ENCODE measurements at regions not wholly inside any gene's neighbourhood (a gene's known extent, or its start where the extent isn't known, plus 50 kb on each side); places are given as distances from the start of the nearest gene placed in this dataset.

GRCh38 chr11:127598476-127598875, 597.9 kb upstream of the KIRREL3 start:
- no peak for DNase-seq (ENCODE audit: low spot score)

- no peak for DNase-seq (ENCODE audit: low spot score)
Observed at GRCh38 chr11:127596433-127596832, 595.9 kb upstream of the KIRREL3 start.

DNA sequence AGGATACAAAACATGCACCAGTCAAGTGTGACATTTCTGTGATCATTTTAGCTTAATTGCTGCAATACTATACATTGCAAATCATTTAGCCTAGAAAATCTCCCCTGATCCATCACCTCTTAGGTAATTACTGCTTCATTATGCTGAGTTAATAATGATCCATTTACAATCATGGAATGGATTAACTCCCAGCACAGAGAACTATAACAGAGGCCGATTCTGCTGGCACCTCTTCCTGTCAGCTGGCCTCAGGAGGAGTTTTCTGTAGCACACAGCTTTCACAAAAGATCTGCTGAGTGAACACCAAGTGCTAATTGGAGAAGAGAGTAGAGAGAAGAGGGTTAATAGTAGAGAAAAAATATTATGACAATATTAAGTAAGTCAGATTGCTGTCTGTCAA, 591.8 kb upstream of the KIRREL3 start:
- DNase-seq (ENCODE audit: low spot score): no peak

DNA sequence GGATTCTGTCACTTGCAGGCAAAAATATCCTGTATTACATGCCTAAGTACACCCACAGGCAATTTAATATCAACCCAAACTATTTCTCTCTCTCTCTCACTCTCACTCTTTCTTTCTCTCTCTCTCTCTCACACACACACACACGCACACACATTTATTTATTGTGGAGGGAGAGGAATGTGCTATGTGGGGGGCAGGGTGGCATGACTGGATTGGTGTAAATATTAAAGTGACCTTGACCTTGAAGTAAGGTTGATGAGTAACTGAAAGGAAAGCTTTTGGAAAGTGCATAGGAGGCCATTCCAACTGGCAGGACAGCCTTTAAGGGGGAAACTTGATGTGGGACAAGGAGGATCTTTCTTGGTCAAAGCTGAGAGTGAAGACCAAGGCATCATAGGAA, 589.7 kb upstream of the KIRREL3 start:
- DNase-seq (ENCODE audit: low spot score): no peak

DNA sequence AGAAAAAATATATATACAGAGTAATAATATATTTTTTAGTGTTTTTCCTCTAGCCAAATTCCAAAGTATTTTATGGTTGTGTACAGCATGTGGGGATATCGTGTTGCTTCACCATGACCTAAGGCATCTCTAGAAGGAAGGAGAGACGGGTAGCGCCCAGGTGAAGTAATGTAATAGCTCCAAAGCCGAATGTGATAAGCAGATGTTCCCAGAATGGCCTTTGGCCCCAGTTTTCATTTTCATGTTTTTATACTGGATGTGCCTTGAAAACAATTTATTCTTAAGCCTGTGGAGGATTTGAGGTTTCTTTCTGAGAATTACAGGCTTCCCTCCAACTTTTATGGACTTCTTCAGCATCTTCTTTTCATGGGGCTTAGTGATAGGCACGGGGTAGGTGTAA, 587.9 kb upstream of the KIRREL3 start:
- DNase-seq (ENCODE audit: low spot score): no peak

DNA sequence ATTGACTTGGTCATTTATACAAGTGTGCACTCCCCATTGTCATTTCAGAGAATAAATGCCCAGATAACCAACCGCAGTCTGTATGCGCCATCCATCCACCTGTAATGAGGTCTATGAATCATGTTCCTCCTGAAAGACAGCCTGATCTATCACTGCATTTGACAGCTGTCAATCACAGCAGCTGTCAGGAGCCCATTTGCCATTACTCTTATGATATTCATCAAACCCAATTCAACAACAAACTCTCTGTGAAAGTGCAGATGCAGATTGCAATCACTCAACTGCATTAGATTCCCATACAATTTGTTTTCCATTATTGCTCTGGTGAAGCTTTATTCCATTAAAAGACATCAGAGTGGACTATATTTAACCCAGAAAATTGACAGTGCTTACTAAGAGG, 586.9 kb upstream of the KIRREL3 start:
- no peak for DNase-seq (ENCODE audit: low spot score)

GRCh38 chr11:127576210-127576609, 575.6 kb upstream of the KIRREL3 start:
- DNase-seq (ENCODE audit: low spot score): no peak

DNA sequence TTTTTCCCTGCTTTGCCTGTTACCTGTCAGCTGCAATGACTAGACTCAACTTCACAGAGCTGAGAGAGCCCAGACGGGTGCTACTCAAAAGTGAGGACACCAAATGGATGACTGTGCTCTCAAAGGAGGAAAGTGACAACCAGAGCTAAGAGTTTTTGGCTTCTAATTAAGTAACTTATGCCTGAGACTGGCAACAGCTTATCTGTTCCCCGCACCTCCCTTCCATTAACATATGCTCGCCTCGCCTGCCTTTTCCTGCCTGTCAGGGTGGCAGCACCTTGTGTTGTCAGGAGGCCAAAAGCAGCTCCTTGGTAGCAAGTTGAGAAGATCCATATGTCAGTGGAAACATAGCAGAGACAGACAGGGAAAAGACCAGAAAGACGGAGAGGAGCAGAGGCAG, 573.9 kb upstream of the KIRREL3 start:
- DNase-seq (ENCODE audit: low spot score): no peak

DNA sequence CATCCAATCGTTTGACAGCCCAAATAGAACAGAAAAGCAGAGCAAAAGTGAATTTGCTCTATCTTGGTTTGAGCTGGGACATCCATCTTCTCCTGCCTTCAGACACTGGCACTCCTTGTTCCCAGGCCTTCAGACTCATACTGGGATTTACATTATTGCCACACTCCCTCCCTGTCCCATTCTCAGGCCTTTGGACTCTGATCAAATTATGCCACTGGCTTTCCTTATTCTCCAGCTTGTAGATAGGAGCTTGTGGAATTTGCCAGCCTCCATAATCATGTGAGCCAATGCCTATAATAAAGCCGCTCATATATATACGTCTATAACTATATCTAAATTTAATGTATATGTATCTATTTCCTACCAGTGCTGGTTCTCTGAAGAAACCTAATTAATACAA, 568.3 kb upstream of the KIRREL3 start:
- DNase-seq (ENCODE audit: low spot score): no peak

DNA sequence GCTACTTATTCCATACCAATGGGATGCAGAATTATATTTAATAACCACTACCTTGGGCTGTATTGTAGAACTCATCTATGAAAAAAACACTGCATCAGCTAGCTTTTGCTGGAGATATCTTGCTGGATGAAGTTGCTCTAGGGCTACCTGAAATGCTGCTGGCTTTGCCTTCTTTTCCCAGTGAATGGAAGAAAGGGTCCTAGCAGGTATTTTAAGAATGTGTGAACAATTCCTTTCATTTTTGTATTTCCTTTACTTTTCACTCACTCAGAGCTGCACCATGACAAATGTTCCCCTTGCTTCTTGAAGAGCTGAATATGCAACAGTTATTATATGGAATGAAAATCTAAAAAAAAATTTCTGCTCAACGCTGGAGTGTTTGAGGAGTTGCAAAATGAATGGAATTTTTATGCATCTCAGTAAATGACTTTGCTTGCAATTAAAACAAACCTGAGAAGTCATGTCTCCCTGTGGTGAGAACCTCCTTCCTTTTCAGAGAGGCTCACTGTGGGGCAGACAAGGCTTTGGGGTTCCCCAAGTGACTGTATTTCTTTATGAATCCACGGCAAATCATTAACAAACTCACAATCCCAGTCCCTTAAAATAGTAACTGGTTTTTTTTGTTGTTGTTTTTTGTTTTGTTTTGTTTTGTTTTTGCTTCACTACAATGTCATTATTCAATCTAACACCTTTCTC, 566.8 kb upstream of the KIRREL3 start:
- DNase-seq (ENCODE audit: low spot score): no peak

DNA sequence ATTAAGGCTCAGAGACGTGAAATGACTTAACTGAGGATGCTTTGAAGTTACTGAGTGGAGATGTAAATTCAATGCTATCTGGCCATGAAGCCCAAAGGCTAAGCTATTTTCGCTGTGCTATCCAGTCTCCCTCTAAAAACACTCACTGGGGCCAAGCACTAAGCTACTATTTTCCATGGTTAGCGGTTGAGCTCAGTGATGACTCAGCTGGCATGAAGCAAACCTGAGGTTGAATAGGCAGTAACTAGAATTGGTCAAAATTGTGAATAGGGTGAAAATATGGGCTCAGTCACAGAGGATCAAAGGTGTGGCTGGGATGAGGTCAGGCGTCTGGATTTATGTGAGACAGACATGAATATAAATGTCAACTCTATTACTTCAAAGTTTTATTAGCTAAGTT, 564.2 kb upstream of the KIRREL3 start:
- no peak for DNase-seq (ENCODE audit: low spot score)

- no peak for DNase-seq (ENCODE audit: low spot score)
Observed at GRCh38 chr11:127559978-127560377, 559.4 kb upstream of the KIRREL3 start.

DNA sequence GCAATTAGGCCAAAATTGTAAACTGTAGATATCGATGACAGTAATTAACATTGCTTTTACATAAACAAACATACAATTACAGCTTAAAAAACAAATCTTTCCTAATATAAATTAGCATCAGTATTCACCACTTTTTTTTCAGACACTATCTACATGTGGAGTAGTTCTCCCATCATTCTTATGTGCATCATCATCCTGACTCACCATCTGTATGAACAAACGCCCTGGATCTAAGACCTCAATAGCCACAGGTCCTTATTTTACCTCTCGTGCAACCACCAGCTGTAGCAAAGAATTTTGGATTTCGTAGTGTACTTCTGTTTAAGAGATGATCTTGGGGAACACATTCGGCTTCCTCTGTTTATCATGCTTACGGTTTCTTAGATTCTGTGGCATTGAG, 551.9 kb upstream of the KIRREL3 start:
- no peak for DNase-seq (ENCODE audit: low spot score)

GRCh38 chr11:127531167-127531566, 530.6 kb upstream of the KIRREL3 start:
- no peak for DNase-seq (ENCODE audit: low spot score)

DNA sequence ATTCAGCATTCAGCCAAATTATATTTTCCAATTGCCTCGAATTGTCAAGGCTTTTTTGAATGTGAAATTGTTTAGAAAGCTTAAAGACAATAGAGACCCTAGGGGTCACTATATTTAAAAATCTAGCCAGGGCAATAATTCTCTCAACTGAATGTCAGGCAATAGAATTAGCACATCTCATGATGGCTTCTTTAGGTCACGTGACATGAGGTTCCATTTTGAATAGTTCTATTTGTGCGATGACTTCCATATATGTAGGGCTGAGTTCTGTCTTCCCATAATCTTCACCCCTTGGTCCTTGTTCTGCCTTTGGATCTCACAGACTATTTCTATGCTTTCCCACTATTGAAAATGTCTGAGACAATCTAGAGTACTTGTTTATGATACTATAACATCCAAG, 527.7 kb upstream of the KIRREL3 start:
- no peak for DNase-seq (ENCODE audit: low spot score)

- DNase-seq (ENCODE audit: low spot score): no peak
Observed at GRCh38 chr11:127524618-127525017, 524.0 kb upstream of the KIRREL3 start.

- DNase-seq (ENCODE audit: low spot score): no peak
Observed at GRCh38 chr11:127521413-127521812, 520.8 kb upstream of the KIRREL3 start.

DNA sequence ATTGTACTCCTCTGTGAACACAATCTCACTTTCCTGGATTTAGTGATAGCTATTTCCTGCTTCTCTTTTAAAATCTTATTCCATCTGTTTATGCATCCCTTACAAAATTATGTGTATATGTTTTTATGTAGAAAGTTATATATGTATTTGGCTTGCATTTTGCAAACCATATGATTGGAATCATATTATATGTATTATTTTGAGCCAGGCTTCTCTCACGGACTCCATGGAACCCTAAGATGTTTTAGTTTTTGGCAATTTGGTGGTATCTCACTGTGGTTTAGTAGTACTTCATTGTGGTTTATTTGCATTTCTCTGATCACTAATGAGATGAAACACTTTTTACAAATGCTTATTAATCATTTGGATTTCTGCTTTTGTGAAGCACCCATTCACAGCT, 507.3 kb upstream of the KIRREL3 start:
- no peak for DNase-seq (ENCODE audit: low spot score)

DNA sequence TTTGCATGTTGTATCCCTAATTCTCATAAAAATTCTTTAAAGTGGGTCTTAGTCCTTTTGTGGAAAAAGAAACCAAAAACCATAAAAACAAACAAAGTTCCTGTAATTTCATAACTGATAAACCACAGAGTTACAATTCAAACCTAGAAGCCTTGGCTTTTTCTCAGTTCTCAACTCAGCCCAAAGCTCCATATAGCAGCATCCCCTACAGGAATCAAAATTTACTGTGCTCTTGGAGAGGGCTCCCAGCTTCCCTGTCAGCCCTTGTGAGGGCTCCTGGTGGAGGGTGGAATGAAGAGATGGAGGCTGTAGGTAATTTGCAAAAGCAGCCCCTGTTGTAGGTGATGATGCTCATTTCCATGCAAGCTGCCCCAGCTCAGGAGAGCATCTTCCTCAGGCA, 506.1 kb upstream of the KIRREL3 start:
- DNase-seq (ENCODE audit: low spot score): no peak

GRCh38 chr11:127506126-127506525, 505.6 kb upstream of the KIRREL3 start:
- no peak for DNase-seq (ENCODE audit: low spot score)

- no peak for DNase-seq (ENCODE audit: low spot score)
Observed at GRCh38 chr11:127496165-127496564, 495.6 kb upstream of the KIRREL3 start.

DNA sequence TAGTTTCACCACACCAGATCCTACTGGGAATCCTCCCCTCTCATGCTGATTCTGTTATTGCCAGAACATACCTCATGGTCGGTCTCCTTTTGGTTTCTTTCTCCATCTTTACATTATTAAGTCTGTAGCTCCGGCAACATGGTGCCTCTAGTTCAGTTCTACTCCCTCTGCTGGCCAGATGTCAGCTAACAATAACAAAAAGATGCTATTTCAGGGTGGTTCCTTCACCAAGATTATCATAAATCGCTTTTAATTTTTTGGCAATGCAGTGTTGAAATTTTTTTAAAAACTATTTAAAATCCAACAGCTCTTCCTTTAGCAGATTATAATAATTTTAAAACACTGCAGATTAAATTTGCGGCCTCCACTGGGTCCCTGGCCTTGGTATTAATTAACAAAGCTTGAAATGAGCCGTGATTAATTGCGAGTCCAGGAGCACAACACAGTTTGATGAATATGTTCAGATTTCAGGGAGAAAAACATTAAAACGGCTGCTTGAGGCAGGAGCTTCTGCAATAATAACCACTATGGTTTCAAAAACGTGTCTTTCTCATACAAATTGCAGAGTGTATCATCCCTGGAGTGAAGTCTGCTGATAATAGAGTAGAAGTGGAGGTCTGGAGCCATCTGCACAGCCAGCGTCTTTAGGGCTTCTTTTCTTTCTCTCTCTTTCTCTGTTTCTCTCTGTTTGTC, 492.9 kb upstream of the KIRREL3 start:
- no peak for DNase-seq (ENCODE audit: low spot score)

GRCh38 chr11:127492029-127492428, 491.5 kb upstream of the KIRREL3 start:
- DNase-seq (ENCODE audit: low spot score): no peak

GRCh38 chr11:127491589-127491988, 491.0 kb upstream of the KIRREL3 start:
- DNase-seq (ENCODE audit: low spot score): no peak
